NT2/D1 (cell line): ENCODE measurements at regions not wholly inside any gene's neighbourhood (a gene's known extent, or its start where the extent isn't known, plus 50 kb on each side); places are given as distances from the start of the nearest gene placed in this dataset.

Source experiments
- DNase-seq: peaks from one replicate; pipeline ENCODE4 v3.0.0-alpha.2; 2011; ENCODE audit warnings: low read depth, low spot score
- H3K27me3 ChIP-seq: 2 replicates; pipeline ENCODE4 v1.6.0; 2011; ENCODE audit warnings: mild to moderate bottlenecking; ENCODE audit not compliant: insufficient read length, insufficient read depth
- H3K36me3 ChIP-seq: 2 replicates; pipeline ENCODE4 v1.6.1; 2011; ENCODE audit warnings: mild to moderate bottlenecking, low read length, mixed read lengths; ENCODE audit not compliant: insufficient read depth, insufficient read length
- H3K4me1 ChIP-seq: 2 replicates; pipeline ENCODE4 v1.5.1; 2011; ENCODE audit not compliant: insufficient read depth, insufficient read length
- H3K4me3 ChIP-seq: 2 replicates; pipeline ENCODE4 v1.5.1; 2011; ENCODE audit warnings: low read depth; ENCODE audit not compliant: insufficient read length
- H3K9ac ChIP-seq: 2 replicates; pipeline ENCODE4 v1.6.0; 2011; ENCODE audit warnings: low read depth; ENCODE audit not compliant: insufficient read length
- H3K9me3 ChIP-seq: 2 replicates; pipeline ENCODE4 v1.5.1; 2011; ENCODE audit warnings: mild to moderate bottlenecking, low read length; ENCODE audit not compliant: insufficient read depth
- SUZ12 ChIP-seq: IDR thresholded peaks from 2 replicates; pipeline ENCODE4 v1.6.1; 2011; ENCODE audit not compliant: insufficient read length, insufficient read depth; ENCODE audit errors: extremely low read depth
- YY1 ChIP-seq: IDR thresholded peaks from 2 replicates; pipeline ENCODE4 v1.6.1; 2011; ENCODE audit not compliant: insufficient read length, insufficient read depth
- ZNF274 ChIP-seq: IDR thresholded peaks from 2 replicates; pipeline ENCODE4 v1.6.1; 2011; ENCODE audit warnings: mild to moderate bottlenecking, low read depth, low read length

- H3K36me3 ChIP-seq = no peaks in the 10 kb centered on the region
- no peaks in the 10 kb centered on the region for H3K4me1 ChIP-seq
- no peaks in the 10 kb centered on the region for H3K9me3 ChIP-seq
- H3K4me3 ChIP-seq = no peak overlapping the region
- TF ChIP-seq YY1 = no peak
- TF ChIP-seq ZNF274 = no peak
- no peak for TF ChIP-seq SUZ12
- H3K27me3 ChIP-seq = no peaks in the 10 kb centered on the region
- DNase-seq = no peak
- no peak overlapping the region for H3K9ac ChIP-seq
Measured at GRCh38 chr1:87512431-87512830, 183.8 kb downstream of the LMO4 start.

GRCh38 chr1:87513255-87513654 lies 184.6 kb downstream of the LMO4 start:
- Histone ChIP-seq H3K27me3 (no peaks in the 10 kb centered on the region), H3K4me3 (no peak overlapping the region), H3K36me3 (no peaks in the 10 kb centered on the region), H3K9me3 (no peaks in the 10 kb centered on the region), H3K9ac (no peak overlapping the region), H3K4me1 (no peaks in the 10 kb centered on the region)
- DNase-seq = no peak
- TF ChIP-seq YY1 (no peak), ZNF274 (no peak), SUZ12 (no peak)

- Histone ChIP-seq H3K4me1 (no peaks in the 10 kb centered on the region), H3K27me3 (no peaks in the 10 kb centered on the region), H3K36me3 (no peaks in the 10 kb centered on the region), H3K9me3 (no peaks in the 10 kb centered on the region), H3K9ac (no peak overlapping the region), H3K4me3 (no peak overlapping the region)
- no peak for DNase-seq
- no peak for TF ChIP-seq ZNF274
Measured at GRCh38 chr1:87513966-87514660, 185.4 kb downstream of the LMO4 start.

GRCh38 chr1:87515781-87516180 lies 187.1 kb downstream of the LMO4 start:
- H3K4me3 ChIP-seq = no peak overlapping the region
- H3K9ac ChIP-seq = no peak overlapping the region
- no peak for DNase-seq
- no peaks in the 10 kb centered on the region for H3K27me3 ChIP-seq
- TF ChIP-seq SUZ12 (no peak), YY1 (no peak), ZNF274 (no peak)
- H3K4me1 ChIP-seq = no peaks in the 10 kb centered on the region
- no peaks in the 10 kb centered on the region for H3K9me3 ChIP-seq
- no peaks in the 10 kb centered on the region for H3K36me3 ChIP-seq

- Histone ChIP-seq H3K4me1 (no peaks in the 10 kb centered on the region), H3K27me3 (no peaks in the 10 kb centered on the region), H3K4me3 (no peak overlapping the region), H3K9me3 (no peaks in the 10 kb centered on the region), H3K36me3 (no peaks in the 10 kb centered on the region), H3K9ac (no peak overlapping the region)
- TF ChIP-seq SUZ12 (no peak), ZNF274 (no peak), YY1 (no peak)
- DNase-seq = no peak
Measured at GRCh38 chr1:87518794-87519193, 190.1 kb downstream of the LMO4 start.

GRCh38 chr1:87521452-87521851 lies 192.8 kb downstream of the LMO4 start:
- H3K9ac ChIP-seq = no peak overlapping the region
- no peak for TF ChIP-seq SUZ12
- no peak for TF ChIP-seq YY1
- TF ChIP-seq ZNF274 = no peak
- H3K27me3 ChIP-seq = no peaks in the 10 kb centered on the region
- no peaks in the 10 kb centered on the region for H3K9me3 ChIP-seq
- DNase-seq = no peak
- no peaks in the 10 kb centered on the region for H3K4me1 ChIP-seq
- H3K36me3 ChIP-seq = no peaks in the 10 kb centered on the region
- H3K4me3 ChIP-seq = no peak overlapping the region

GRCh38 chr1:87523466-87523865 lies 194.8 kb downstream of the LMO4 start:
- Histone ChIP-seq H3K4me3 (no peak overlapping the region), H3K9me3 (no peaks in the 10 kb centered on the region), H3K36me3 (no peaks in the 10 kb centered on the region), H3K27me3 (no peaks in the 10 kb centered on the region), H3K4me1 (no peaks in the 10 kb centered on the region), H3K9ac (no peak overlapping the region)
- TF ChIP-seq SUZ12 (no peak), YY1 (no peak), ZNF274 (no peak)
- no peak for DNase-seq
